Osteocyte (in vitro differentiated cells): ENCODE measurements at regions not wholly inside any gene's neighbourhood (a gene's known extent, or its start where the extent isn't known, plus 50 kb on each side); places are given as distances from the start of the nearest gene placed in this dataset.

Experiments
- DNase-seq: peaks from one replicate; pipeline ENCODE4 v3.0.0; 2021; ENCODE audit warnings: mixed read lengths; ENCODE audit not compliant: unreplicated experiment; ENCODE audit errors: extremely low spot score
- H3K27ac Mint-ChIP-seq: one replicate; pipeline ENCODE4 v1.8.0; 2021; ENCODE audit warnings: mild to moderate bottlenecking, mixed read lengths; ENCODE audit not compliant: unreplicated experiment
- H3K27me3 Mint-ChIP-seq: one replicate; pipeline ENCODE4 v1.8.0; 2021; ENCODE audit warnings: mixed read lengths; ENCODE audit not compliant: unreplicated experiment
- H3K36me3 Mint-ChIP-seq: one replicate; pipeline ENCODE4 v1.8.0; 2021; ENCODE audit warnings: mixed read lengths; ENCODE audit not compliant: unreplicated experiment
- H3K4me1 Mint-ChIP-seq: one replicate; pipeline ENCODE4 v1.8.0; 2021; ENCODE audit warnings: mixed read lengths; ENCODE audit not compliant: unreplicated experiment
- H3K4me3 Mint-ChIP-seq: one replicate; pipeline ENCODE4 v1.8.0; 2021; ENCODE audit warnings: mild to moderate bottlenecking, moderate library complexity, mixed read lengths; ENCODE audit not compliant: unreplicated experiment
- H3K9me3 Mint-ChIP-seq: one replicate; pipeline ENCODE4 v1.8.0; 2021; ENCODE audit warnings: mixed read lengths; ENCODE audit not compliant: unreplicated experiment
- TF ChIP-seq, protein P1 (sequence below): fragments of 200-600 bp; sonication (generic); IDR thresholded peaks from 2 replicates; pipeline ENCODE4 v1.5.0; 2021; ENCODE audit warnings: antibody characterized with exemption, mild to moderate bottlenecking, moderate library complexity

- TF ChIP-seq, protein P1, sequence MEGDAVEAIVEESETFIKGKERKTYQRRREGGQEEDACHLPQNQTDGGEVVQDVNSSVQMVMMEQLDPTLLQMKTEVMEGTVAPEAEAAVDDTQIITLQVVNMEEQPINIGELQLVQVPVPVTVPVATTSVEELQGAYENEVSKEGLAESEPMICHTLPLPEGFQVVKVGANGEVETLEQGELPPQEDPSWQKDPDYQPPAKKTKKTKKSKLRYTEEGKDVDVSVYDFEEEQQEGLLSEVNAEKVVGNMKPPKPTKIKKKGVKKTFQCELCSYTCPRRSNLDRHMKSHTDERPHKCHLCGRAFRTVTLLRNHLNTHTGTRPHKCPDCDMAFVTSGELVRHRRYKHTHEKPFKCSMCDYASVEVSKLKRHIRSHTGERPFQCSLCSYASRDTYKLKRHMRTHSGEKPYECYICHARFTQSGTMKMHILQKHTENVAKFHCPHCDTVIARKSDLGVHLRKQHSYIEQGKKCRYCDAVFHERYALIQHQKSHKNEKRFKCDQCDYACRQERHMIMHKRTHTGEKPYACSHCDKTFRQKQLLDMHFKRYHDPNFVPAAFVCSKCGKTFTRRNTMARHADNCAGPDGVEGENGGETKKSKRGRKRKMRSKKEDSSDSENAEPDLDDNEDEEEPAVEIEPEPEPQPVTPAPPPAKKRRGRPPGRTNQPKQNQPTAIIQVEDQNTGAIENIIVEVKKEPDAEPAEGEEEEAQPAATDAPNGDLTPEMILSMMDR = peak; percentile 51
- Mint-ChIP-seq H3K27me3 (no peaks in the 10 kb centered on the region), H3K36me3 (peaks cover 2% of the 10 kb centered on the region), H3K27ac (no peak overlapping the region), H3K4me3 (no peak overlapping the region), H3K9me3 (no peaks in the 10 kb centered on the region), H3K4me1 (peaks cover 48% of the 10 kb centered on the region)
- no peak for DNase-seq
Observed at GRCh38 chr17:12546983-12547382, 118.7 kb upstream of the MYOCD start.

DNA sequence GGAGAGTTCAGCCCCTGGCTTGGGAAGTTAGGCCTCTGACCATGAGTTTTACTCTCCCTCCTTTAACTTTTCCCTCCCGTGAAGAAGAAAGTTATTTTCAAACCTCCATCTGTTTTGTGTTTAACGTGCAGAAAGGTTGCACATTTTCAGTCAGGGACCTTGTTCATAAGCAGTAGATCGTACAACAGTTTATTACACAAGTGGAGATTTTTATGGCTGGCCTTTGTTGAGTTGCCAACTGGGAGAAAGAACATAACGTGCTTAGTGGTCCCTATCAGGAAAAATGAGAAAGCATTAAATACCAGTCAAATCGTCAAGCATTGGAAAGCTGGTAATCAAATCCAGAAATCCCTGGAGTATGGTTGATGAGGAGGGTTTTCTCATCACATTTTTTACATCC lies 117.9 kb upstream of the MYOCD start:
- no peak overlapping the region for H3K4me3 Mint-ChIP-seq
- no peak overlapping the region for H3K27ac Mint-ChIP-seq
- H3K9me3 Mint-ChIP-seq = no peaks in the 10 kb centered on the region
- no peak for DNase-seq
- H3K36me3 Mint-ChIP-seq = peaks cover 2% of the 10 kb centered on the region
- TF ChIP-seq, protein P1 = no peak
- no peaks in the 10 kb centered on the region for H3K27me3 Mint-ChIP-seq
- peaks cover 55% of the 10 kb centered on the region for H3K4me1 Mint-ChIP-seq

DNA sequence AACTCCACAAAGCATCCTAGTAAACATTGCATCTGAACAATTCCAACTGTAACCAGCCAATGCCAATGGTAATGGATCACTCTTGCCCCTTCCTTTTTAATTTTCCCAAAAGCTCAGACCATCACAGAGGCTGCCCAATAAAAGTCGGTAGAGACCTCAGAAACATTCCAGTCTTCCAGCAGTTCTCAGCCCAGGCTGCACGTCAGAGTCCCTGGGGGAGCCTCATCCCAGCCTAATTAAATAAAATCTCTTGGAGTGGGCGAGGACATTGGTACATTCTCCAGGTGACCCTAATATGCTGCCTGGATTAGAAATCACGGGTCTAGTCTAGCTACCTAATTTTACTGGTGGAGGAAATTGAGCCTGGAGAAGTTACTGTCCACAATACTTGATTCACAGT lies 117.1 kb upstream of the MYOCD start:
- Mint-ChIP-seq H3K4me3 (no peak overlapping the region), H3K36me3 (peaks cover 2% of the 10 kb centered on the region), H3K9me3 (no peaks in the 10 kb centered on the region), H3K4me1 (peaks cover 62% of the 10 kb centered on the region), H3K27me3 (no peaks in the 10 kb centered on the region), H3K27ac (peak overlapping the region; percentile 91)
- no peak for DNase-seq
- TF ChIP-seq, protein P1 = no peak

DNA sequence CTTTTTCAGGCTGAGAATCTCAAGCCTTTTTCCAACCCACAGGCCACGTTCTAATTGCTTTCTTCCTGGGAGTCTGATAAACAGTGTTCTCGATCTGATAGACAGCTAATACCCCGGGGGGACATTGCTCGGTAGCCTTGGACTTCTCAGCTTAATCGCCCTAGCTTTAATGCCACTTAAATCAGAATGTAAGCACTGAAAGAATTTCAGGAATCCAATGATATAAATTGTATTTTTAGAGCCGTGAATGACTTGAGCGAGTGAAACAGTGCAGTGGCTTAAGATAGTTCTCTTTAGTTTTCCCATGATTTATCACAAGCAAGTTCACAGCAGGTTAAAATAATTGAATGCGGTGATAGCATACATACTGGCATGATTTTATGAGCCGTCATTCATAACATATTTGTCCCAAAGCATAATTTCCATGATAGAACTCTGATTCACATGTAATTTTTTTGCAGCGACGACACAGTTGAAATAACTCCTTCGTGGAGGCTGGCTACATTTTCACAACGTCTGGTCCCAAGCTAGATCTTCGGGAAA lies 116.1 kb upstream of the MYOCD start:
- no peaks in the 10 kb centered on the region for H3K9me3 Mint-ChIP-seq
- H3K4me1 Mint-ChIP-seq = peaks cover 72% of the 10 kb centered on the region
- no peak for DNase-seq
- TF ChIP-seq, protein P1 = no peak
- peak overlapping the region; percentile 71 for H3K4me3 Mint-ChIP-seq
- peaks cover 2% of the 10 kb centered on the region for H3K36me3 Mint-ChIP-seq
- H3K27ac Mint-ChIP-seq = peak overlapping the region; percentile 91
- H3K27me3 Mint-ChIP-seq = no peaks in the 10 kb centered on the region

DNA sequence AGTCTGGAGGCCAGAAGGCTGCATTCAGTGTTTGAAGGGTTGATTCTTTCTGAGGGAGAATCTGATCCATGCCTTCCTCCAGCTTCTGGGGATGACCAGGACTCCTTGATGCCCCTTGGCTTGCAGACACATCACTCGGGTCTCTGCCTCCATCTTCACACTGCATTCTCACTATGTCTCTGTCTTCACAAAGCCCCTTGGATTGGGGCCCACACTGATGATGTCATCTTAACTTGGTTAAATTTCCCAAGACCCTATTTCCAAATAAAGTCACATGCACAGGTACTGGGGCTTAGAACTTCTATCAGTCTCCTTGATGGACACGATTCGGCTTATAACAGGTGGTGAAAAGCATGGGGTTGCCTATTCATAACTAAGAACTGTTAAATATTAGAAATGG lies 112.1 kb upstream of the MYOCD start:
- H3K36me3 Mint-ChIP-seq = peaks cover 2% of the 10 kb centered on the region
- no peaks in the 10 kb centered on the region for H3K27me3 Mint-ChIP-seq
- peak overlapping the region; percentile 69 for H3K27ac Mint-ChIP-seq
- no peak overlapping the region for H3K4me3 Mint-ChIP-seq
- no peak for DNase-seq
- peaks cover 86% of the 10 kb centered on the region for H3K4me1 Mint-ChIP-seq
- TF ChIP-seq, protein P1 = no peak
- H3K9me3 Mint-ChIP-seq = no peaks in the 10 kb centered on the region
